HG03175 (cell line): ENCODE measurements at regions not wholly inside any gene's neighbourhood (a gene's known extent, or its start where the extent isn't known, plus 50 kb on each side); places are given as distances from the start of the nearest gene placed in this dataset.
A peak's percentile ranks its signal among the peaks of the same experiment; 100 is the strongest.
"Not testable (repeated sequence)": the region's sequence is repeated elsewhere in the genome, so short reads cannot be mapped to it uniquely, and the experiment has no call there.

Source experiments
- ATAC-seq: cut with Tn5 transposase; IDR thresholded peaks from one replicate; pipeline ENCODE4 v1.9.1; 2021; ENCODE audit warnings: mild to moderate bottlenecking, moderate library complexity; ENCODE audit not compliant: unreplicated experiment

DNA sequence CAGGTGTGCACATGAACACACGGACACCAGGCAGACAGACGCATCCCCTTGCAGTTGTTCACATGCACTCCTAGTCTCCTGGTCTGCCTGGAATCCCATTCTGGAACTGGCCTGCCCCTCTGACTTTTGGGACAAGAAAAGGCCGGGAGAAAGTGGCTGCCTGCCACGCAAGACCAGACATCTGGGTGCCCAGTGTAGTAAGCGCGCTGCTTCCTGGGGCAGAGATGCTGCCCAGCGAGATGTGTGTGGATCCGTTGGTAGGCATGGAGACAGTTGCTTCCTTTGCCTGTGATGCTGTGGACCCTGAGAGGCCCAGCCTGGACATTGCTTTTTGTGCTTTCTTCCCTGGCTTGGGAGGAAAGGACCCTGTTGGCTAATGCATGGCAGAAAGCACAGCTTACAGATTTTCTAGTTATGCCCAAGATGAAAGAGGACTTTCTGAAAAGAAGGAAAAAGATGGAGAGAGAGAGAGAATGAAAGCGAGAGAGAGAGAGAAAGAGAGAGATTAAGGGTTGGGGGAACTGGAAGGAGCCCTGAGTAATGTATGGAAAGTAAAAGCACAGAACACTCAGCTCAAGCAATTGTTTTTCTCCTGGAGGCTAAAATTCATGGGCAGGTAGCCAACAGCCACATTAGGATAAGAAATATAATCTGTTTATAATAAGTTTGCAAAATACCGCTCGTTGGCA, 235.3 kb downstream of the BCL2L11 start:
- ATAC-seq, result not testable (repeated sequence)

- ATAC-seq, result not testable (repeated sequence)
Measured at GRCh38 chr2:111356512-111357031, 235.9 kb downstream of the BCL2L11 start.

- ATAC-seq, result not testable (repeated sequence)
Measured at GRCh38 chr2:111365986-111366640, 245.4 kb downstream of the BCL2L11 start.

DNA sequence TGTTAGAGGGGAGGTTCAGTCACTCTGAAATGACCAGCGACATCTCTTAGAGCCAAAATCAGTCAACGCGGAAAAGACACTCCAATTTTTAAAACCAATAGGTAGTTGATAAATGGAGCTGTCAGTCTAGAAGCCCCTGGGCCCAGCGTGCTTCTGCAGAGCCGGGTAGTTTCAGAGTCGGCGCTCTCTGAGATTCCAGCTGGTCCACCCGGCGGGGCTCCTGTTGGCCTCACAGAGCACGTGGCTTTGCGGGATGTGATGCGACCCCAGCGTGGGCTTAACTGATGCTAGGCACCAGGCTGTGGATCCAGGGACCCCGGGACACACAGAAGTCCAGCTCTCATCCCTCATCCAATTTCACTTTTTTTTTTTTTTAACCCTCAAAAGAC, 245.9 kb downstream of the BCL2L11 start:
- not testable (repeated sequence) for ATAC-seq

GRCh38 chr2:111367080-111367479, 246.4 kb downstream of the BCL2L11 start:
- ATAC-seq, result not testable (repeated sequence)

DNA sequence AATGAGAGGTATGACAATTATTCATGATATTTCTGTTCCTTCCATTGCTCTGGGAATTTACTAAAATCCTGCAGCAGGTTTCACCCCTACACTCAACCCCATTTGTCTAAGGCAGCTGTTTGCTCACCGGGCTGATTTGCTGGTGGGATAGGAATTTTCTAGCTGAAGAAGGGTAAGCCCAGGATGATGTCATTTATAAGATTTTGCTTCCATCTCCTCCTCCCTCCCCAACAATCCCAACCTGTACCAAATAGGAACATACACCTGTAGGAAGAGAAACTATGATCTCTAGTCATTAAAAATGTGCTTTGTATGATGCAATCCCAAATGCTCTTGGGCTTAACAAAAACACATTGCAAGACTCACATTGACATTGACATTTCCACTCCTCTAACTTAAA, 247.2 kb downstream of the BCL2L11 start:
- not testable (repeated sequence) for ATAC-seq

DNA sequence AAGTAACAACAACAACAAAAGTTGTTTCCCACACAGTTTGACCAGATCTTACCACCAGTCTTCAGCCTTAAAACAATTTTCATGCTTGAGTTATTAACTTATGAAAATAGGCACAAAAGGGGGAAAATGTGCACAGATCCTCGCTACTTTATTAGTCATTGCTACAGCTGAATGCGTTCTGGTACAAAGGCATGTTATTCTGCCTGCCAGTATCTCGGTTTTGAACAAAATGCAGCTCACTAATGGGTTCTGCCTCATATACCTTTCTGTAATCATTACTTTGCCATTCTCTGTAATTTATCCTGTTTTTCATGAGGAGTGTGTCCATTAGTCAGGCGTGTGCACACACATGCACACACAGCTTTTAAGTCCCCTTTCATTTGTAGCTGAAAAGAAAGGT, 247.6 kb downstream of the BCL2L11 start:
- ATAC-seq, result not testable (repeated sequence)

DNA sequence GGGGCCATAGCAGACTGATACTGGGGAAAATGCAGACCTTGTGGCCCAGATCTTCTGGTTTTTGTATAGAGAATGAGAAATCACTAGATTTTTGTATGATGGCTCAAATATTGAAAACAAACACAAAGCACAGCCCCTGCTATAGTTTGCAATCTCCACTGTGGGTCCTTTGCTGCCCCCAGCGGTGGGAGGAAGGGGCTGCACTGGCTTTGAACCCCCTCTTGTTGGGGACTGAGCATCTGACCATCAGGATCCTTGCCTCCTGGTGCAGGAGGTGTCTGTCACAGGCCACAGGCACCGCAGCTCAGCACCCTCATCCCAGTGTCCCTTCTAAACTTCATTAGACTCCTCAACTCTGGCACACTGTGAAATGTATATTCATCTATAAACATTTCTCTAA, 252.3 kb downstream of the BCL2L11 start:
- peak; percentile 52 for ATAC-seq

DNA sequence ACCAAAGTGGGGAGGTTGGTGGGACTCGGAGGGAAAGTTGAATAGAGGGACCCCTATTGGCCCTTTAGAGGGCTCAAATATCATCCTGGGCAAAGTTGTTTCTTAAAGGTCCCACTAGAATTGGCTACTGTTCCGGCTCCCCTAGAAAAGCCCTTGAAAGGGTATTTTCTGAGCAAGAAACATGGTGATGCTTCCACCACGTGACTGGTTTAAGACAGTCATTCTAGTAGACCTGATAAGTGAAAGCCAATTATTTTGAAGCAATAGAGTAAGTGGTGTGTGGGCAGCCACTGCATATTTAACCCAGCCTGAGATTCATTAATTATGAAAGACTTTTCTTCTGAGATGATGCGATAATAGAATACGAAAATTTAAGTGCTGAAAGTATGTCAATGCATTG, 253.3 kb downstream of the BCL2L11 start:
- not testable (repeated sequence) for ATAC-seq

- ATAC-seq, result not testable (repeated sequence)
Measured at GRCh38 chr2:111374734-111375133, 254.0 kb downstream of the BCL2L11 start.

DNA sequence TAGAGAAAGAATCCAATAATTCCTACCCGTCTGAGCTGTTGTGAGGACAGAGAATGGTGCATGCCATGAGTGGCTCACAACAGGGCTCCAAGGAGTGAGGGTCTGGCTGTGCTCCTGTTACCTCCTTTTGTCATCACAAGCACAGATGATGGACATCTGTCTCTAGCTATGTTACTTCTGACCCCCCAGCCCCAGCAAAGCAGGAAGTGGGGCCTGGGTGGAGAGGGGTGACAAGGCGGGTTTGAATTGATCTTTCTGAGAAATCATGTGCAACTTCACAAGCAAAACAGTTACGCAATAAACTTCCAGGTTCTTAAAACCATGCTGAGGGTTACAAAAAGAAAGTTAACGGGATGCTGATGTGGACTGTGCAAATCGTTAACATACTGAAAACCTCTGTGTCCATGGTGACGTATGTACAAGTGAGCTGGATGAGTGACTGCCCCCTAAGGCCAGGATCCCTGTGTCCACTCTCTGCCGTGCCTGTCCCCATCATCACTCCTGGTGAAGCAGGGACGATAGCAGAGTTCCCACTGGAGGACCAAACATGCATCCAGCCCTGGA, 254.7 kb downstream of the BCL2L11 start:
- not testable (repeated sequence) for ATAC-seq

GRCh38 chr2:111376272-111376970, 255.7 kb downstream of the BCL2L11 start:
- ATAC-seq, result not testable (repeated sequence)

- not testable (repeated sequence) for ATAC-seq
Measured at GRCh38 chr2:111376971-111377352, 256.2 kb downstream of the BCL2L11 start.

DNA sequence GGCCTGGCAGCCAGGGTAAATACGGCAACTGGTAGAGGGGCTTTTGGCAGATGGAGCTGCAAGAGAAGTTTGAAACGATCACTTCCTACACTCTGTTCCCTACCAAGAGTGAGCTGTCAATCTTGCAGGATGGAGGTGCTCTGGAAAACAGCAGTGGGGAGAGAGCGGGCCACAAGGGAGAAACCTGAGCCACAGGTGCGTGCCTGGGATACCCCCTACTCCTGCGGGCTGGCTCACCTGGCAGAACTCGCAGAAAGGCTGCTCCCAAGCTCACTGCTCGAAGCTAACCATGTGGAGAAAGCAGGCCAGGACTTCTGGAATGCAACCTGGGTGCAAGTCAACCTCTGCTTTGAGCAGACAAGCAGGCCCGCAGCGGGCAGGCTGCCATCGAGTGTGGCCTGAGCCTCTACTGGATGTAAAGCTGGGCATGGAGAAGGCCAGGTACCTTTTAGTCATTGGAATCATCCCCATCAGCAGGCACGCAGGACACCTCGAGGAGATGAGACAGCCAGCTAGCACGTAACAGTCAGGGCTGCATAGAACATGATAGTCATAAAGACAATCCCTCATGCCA, 256.8 kb downstream of the BCL2L11 start:
- not testable (repeated sequence) for ATAC-seq

- not testable (repeated sequence) for ATAC-seq
Measured at GRCh38 chr2:111378348-111378747, 257.6 kb downstream of the BCL2L11 start.

GRCh38 chr2:111380733-111381439, 260.2 kb downstream of the BCL2L11 start:
- not testable (repeated sequence) for ATAC-seq

DNA sequence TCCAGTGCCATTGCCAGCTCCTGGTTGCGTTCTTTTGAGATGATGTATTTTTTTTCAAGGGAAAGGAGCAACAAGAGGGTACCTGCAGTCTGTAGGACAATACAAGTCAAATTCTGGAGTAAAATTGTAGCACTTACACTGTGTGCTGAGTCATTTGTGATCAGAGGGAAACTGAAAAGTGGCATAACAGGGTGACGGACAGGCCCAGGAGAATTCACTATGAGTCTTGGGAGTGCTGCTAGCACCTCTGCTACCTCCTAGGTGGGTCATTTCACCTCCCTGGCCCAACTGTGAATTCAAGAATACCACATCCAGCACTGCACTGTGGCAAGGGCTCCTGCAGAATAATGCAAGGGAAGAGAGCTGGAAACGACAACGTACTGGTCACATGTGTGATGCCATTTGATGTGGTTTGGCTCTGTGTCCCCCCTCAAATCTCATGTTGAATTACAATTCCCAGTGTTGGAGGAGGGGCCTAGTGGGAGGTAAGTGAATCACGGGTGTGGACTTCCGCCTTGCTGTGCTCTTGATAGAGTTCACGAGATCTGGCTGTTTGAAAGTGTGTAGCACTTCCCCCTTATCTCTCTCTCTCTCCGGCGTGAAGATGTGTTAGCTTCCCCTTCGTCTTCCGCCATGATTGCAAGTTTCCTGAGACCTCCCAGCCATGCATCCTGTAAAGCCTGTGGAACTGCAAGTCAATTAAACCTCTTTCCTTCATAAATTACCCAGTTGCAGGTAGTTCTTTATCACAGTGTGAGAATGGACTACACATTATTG, 261.0 kb downstream of the BCL2L11 start:
- not testable (repeated sequence) for ATAC-seq

DNA sequence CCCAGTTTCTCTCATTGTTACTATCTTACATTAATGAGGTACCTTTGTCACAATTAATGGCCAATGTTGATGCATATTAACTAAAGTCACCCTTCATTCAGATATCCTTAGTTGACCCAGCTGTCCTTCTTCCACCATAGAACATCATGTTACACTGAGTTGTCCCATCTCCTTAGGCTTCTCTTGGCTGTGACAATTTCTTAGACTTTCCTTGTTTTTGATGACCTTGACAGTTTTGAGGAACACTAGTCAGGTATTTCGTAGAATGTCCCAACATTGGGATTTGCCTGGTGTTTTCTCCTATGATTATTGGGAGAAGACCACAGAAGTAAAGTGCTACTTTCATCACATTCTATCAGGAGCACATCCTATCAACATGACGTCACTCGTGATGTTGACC, 261.8 kb downstream of the BCL2L11 start:
- ATAC-seq, result not testable (repeated sequence)

- not testable (repeated sequence) for ATAC-seq
Measured at GRCh38 chr2:111383311-111383710, 262.6 kb downstream of the BCL2L11 start.
